GM18868 (cell line): ENCODE measurements at regions not wholly inside any gene's neighbourhood (a gene's known extent, or its start where the extent isn't known, plus 50 kb on each side); places are given as distances from the start of the nearest gene placed in this dataset.
"Not testable (repeated sequence)": the region's sequence is repeated elsewhere in the genome, so short reads cannot be mapped to it uniquely, and the experiment has no call there.

ENCODE experiments used
- ATAC-seq: cut with Tn5 transposase; IDR thresholded peaks from one replicate; pipeline ENCODE4 v1.9.1; 2021; ENCODE audit warnings: mild to moderate bottlenecking, moderate library complexity; ENCODE audit not compliant: unreplicated experiment

DNA sequence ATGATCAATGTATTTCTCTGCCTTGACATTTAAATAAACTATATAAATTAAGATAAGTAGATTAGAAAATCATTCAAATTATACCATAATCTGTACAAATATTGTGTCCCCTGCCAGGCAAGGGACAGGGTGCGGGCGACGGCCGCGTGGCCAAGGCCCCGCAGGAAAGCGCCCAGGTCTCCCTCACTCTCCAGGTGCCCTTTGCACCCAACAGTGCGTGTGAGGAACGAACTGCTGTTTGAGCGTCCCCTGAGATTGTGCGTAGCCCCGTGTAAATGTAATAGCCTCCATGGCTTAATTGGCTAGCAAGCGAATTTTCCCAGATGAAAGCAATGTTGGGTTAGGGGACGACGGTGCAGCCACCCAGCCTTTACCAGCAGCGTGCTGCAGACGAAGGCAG is 161.4 kb downstream of the SYT15 start:
- ATAC-seq, result not testable (repeated sequence)

DNA sequence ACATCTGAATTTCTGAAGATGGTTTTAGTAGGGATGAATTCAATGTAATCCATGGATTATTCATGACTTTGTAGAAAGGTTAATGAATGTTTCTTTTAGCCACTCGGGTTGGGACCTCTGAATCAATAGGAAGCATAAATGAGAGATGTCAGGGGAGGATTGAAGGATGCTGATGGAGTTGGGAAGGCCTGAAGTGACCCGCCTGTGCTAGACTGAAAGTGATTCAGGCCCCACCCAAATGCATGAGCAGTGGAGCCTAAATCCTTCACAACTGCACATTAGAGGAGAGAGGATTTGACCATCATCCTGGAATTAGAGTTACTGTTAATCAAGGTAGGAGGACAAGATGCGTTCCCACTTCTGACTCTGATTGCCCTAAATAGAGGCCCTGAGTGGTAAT is 162.2 kb upstream of the PTPN20 start:
- not testable (repeated sequence) for ATAC-seq

DNA sequence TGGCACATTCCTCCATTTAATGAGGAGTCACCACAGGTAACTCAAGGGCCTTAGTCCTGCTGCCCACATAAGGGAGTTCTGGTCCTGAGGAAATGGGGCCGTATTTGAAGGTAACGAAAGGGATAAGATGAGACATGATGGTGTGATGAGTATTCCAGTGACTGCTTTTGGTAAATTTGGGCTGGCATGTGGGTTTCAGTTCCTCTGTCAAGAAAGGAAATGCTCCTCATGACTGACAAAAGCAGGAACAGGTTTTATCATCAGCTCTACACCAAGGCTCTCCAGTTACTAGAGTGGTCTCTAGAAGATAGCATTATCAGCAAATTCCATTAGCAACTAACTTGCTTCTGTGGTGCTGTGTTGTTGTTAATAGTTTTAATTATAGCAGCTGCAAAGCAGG is 161.8 kb upstream of the PTPN20 start:
- ATAC-seq, result peak; percentile 59

DNA sequence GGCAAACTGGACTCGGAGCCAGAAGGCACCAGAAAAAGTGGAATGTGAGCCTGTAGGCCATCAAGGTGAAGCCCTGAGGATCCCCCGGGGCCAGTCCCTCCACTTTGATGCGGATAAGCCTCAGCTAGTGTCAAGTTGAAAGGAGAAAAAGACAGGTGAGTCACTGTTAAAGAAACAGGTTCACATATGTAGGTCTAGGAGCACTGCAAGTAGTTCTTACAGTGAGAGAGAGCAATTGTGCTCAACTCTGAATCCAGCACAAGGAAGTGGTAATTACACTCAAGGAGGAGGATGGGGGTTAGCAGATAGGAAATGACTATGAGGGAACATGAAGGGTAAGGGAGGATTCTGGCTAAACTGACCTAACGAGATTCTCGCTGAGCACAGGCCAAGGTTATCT is 157.5 kb upstream of the PTPN20 start:
- not testable (repeated sequence) for ATAC-seq

DNA sequence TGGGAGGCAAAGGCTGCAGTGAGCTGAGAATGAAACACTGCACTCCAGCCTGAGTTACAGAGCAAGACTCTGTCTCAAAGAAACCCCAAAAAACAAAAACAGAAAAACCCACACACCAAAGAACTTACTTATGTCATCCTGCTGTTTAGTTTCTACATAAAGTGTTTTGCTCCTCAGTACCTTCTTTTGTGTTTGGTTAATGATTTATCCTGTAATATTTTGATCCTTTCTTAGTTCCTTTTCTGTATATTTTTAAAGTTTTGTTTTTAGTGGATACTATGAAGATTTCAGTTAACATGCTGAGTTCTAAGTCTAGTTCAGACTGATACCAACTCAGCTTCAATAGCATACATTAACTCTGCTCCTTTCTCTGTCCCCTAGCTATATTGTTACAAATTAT is 149.8 kb upstream of the PTPN20 start:
- not testable (repeated sequence) for ATAC-seq

DNA sequence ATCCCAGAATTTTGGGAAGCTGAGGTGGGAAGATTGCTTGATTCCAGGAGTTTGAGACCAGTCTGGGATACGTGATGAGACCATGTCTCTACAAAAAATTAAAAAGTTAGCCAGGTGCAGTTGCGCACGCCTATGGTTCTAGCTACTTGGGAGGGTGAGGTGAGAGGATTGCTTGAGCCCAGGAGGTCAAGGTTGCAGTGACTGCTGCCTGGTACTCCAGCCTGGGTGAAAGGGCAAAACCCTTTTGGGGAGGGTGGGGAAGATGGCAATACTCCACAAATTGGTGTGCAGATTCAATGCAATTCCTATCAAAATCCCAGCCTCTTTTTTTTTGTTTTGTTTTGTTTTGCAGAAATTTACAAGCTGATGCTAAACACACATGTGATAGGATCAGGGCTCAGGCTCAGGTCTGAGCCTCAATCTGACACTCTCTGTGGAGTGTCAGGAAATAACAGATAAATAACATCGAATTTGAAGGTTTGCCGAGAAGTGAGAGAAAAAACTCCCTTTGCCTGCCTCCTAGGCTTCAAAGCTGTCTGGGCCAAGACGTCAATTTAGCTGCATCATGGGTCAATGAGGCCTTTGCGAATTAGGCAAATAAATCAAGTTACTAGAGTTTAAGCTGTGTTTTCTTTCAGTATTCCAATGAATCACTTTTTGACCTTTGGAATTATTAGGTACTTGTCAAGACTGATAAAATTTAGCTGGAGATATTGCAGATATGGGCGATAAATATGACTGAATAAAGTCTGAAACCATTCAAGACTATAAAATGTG is 142.5 kb upstream of the PTPN20 start:
- not testable (repeated sequence) for ATAC-seq

DNA sequence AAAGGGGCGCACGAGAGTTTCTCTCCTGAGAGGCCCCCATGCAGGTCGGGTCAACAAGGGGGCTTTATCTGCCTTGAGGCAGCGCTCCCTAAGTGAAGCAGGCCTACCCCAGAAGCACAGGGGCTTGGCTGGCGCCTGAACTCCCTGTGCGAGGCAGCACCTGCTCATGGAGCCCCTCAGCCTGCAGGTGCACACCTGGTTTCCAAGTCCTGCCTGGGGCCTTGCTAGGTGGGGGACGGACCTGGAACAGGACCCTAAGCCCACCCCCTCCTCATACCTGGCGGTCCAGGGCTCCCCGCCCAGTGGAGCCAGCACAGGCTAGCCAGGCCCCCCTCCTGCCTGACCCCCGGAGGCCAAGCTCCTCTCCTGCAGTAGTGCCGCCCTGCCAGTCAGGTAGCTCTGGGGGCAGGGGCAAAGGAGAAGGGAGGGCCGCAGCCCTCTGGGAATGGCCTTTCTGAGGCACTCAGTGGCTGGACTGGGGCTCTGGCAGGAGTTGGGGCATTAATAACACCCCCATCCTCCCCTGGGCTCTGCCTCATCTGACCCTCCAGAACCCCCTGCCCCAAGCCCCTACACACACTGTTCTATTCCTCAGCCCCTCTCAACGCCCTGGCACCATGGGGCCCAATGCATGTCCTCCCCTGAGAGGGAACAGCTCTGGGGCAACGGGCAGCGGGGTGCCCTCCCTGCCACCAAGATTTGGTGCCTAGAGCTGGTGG is 137.9 kb upstream of the PTPN20 start:
- ATAC-seq, result not testable (repeated sequence)

DNA sequence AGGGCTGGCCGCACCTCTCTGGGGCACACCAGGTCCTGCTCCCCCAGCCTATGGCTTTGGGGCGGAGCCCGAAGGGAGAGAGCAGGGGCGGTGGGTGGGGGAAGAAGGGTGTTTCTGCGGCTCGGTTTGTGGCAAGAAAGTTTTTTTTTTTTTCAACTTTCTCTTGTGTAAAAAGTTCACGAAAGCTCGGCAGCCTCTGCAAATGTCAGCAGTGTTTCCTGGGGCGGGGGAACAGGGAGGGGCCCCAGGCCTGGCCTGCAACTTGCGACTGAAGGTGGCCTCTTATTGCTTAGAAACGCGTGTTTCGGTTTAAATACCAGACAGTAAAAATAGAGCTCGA is 137.4 kb upstream of the PTPN20 start:
- ATAC-seq, result not testable (repeated sequence)

DNA sequence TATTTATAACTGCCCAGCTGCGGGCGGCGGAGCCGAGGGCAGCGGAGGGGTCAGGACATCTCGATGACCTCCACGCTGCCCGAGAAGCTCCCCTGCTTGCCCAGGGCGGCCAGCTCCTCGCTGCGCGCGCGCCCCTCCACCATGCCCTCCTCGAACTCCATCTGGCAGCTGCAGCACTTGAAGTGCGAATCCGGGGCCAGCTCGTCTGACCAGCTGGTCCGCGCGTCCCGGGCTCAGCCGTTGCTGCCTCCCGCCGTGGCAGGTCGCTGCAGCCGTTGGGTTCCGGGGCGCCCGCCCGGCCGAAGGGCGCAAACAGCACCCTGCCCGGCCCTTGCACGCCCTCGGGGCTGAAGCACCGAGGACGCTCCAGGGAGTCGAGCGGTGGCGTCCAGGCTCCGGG is 136.9 kb upstream of the PTPN20 start:
- not testable (repeated sequence) for ATAC-seq

DNA sequence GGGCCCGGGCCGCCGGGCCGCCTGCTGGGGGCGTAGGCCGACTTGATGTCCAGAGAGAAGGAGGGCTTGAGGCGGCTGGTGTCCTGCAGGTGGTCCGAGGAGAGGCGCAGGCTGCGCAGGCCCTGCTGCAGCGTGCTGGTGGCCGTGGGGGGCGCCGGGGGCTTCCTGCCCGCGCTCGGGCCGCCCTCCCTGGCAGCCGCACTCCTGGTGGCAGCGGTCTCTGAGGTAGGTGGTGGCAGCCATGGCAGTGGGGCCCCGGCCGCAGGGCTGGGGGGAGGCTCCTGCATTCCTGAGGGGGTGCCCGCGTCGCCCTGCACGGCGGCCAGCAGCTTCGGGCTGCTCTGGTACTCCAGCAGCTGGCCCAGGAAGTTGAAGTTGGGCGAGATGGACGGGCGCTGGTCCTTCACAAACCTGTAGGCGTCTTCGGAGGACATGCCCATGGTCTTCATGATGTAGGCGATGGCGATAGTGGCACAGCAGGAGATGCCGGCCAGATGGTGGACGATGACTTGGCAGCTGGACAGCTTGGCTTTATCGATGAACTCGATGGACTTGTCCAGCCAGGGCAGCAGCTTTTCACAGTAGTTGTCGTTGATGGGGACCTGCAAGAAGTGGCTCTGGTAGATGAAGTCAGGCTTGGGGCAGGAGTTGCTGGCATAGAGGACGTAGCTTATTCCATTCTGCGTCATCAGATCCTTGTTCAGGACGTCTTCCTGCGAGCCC is 136.1 kb upstream of the PTPN20 start:
- ATAC-seq, result not testable (repeated sequence)

DNA sequence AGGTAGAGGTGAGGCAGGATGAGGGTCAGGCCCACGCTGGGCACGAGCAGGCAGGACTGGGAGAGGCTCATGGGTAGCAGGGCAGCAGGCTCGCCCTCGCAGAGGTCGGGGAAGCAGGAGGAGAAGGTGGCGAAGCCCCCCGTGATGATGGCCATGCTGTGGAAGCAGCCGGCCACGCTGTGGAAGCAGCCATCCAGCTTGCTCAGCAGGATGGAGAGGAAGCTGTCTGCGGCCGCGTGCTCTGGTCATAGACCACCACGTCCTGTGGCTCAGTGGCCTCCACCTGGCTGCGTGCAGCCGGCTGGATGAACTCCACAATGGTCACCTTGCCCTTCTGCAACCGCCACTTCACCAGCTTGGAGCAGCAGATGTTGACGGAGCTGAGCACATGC is 135.6 kb upstream of the PTPN20 start:
- ATAC-seq, result not testable (repeated sequence)

DNA sequence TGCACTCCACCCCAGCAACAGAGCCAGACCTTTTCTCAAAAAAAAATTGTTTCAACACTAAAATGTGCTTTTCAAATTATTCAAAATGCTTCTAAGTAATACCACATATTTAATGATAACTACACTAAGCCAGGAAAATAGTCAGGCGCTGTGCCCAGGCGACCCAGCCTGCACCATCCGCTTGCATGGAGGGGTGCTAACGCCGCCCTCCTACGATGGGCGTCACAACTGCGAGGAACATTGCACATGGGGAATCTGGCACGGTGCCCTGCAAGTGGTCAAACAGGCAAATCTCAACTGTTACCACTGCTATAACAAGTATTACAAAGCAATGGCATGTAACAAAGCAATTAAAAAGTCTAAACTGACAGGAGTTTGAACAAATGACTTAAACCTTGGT is 131.7 kb upstream of the PTPN20 start:
- ATAC-seq, result not testable (repeated sequence)

DNA sequence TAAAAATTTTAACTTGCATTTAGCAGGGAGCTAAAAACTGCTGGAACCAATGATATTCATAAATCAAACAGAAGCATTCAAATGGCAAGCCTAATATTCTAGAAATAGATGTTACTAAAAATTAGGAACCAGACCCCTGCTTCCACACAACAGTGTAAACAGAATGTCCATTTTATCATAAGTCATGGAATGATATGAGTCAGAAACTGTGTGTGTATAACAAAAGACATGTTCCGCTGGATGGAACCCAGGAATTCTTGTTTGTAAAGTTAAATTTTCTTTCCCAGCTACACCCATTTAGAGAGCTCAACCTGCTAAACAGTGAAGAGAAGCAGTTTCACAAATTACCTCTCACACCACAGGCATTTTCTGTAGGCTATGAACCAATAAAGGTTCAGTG is 131.1 kb upstream of the PTPN20 start:
- not testable (repeated sequence) for ATAC-seq

DNA sequence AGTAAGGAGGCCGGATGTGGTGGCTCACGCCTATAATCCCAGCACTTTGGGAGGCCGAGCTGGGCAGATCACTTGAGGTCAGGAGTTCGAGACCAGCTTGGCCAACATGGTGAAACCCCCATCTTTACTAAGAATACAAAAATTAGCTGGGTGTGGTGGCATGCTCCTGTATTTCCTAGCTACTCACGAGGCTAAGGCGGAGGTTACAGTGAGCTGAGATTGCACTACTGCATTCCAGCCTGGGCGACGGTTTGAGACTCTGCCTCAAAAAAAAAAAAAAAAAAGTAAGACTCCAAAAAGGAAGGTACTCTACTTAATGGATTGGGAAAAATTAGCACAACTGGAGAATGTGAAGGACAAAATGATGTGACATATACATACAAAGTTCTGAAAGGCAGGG is 130.2 kb upstream of the PTPN20 start:
- not testable (repeated sequence) for ATAC-seq

DNA sequence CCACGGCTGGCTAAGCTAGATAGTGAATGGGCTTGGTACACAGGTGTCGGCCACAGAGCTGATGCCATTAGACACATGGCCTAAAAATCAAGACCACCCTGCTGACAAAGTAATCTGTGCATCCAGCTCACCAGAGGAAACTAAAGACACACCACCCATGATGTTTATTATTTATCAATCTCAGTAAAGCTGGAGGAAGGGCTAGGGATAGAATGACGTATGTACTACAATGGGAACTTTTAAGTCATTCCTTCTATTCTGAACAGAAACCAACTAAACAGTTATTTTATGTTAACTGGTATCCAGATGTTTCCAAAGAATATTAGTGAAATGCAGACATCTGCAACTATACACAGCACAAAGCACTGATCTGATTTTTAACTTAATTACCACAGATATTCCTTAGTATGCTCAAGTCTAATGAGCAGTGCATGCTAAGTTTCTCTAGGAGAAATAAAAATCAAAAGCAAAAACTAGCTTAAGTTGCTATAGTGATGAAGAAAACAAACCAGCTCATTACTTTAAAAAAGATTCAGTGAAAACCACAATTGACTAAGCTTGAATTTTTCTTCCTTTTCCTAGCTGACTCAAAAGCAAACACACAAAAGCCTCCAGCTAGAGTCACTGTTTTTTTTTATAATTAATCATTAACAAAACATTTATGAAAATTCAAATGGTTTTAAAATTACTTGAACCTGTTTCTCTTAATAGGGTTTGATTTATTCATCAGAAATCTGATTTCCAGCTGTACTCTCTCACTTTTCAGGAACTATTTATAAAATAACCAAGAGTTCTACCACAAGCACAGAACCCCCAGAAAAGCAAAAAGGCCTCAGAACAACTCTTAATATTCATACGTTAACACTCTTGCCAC is 129.0 kb upstream of the PTPN20 start:
- ATAC-seq, result not testable (repeated sequence)

DNA sequence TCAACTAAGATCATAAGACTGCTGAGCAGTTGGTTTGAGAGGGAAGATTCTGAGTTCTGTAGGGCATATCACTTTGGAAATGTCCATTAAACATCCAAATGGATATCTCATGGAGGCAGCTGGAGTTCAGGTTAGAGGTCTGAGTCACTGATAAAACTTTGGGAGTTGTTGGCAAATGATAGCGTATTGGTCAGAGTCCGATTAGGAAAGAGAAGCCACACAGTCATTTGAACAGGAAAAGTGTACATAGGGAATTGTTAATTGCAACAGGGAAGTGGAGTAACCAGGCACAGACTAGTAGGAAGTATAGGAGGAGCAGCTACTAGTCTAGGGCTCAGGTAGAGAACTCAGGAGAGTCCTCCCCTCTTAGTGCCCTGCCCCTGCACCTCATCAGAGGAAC is 126.6 kb upstream of the PTPN20 start:
- not testable (repeated sequence) for ATAC-seq

DNA sequence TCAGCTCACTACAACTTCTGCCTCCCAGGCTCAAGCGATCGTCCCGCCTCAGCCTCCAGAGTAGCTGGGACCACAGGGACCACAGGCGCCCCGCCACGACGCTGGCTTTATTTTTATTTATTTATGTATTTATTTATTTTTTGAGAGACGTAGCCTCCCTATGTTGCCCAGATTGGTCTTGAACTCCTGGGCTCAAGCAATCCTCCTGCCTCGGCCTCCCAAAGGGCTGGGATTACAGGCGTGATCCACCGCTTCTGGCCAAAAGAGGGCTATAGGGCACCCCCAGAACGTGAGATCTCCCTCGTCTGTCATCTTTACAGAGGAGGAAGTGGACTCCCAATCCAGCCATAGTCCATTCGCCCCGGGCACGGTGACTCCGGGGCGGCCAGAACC is 125.1 kb upstream of the PTPN20 start:
- not testable (repeated sequence) for ATAC-seq

DNA sequence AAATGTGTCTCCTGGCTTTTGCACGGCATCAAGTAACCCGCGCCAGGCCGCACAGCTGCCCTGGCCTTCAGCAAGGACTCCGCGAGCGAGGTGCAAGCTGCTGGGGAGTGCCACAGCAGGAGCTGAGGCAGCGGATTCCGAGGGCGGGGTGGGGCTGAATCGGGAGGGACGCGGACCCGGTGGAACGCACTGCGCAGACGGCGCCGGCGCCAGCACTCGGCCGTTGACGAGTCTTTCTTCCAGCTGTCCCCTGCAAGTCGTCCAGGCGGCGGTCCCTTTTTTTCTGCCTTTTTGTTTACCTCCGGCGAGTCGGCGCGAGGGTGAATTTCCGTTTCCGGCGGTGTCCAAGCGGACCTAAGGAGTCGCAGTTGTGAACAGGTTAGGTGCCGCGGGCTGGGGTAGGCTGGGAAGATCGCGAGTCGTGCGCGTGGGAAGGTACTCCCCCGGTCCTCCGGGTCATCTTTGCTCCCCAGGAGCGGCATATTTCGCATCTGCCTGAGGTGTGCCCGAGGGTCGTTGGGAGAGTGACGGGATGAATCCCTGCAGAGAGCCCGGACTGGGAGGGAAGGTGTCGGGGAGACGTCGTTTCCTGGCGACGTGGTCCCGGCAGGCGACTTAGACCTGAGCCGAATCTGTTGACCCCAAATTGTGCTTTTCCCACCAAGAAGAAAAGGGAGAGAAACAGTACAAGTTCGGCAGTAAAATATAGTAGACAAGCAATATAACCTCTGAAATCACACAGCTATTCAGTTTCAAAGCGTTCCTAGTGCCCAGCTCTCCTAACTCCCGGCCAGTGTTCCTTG is 124.5 kb upstream of the PTPN20 start:
- ATAC-seq, result peak; percentile 87

DNA sequence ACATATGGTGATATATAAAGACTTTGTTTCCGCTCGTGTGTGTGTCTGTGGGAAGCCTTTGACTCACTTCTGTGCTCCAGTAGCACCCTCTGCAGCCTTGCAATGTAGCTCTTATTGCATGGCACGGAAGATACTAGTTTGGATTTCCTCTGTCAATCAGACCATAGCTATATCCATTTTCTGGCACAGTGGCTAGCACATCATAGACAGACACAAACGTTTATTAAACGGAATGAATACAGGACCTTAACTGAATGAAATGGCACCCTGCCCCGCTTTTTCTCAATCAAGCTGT is 124.0 kb upstream of the PTPN20 start:
- peak; percentile 54 for ATAC-seq
